ENCODE measurements at regions not wholly inside any gene's neighbourhood (a gene's known extent, or its start where the extent isn't known, plus 50 kb on each side); places are given as distances from the start of the nearest gene placed in this dataset.

GRCh38 chr6:82066991-82067411, 180.5 kb downstream of the IBTK start:
- TF ChIP-seq CTCF (conservative IDR thresholded peaks at IDR 0.05; ENCODE audit: low read depth, low read length), result no peak
- TF ChIP-seq EZH2 (IDR thresholded peaks at IDR 0.05; ENCODE audit: low read length, unreplicated experiment), result no peak
- TF ChIP-seq EZH2phosphoT487 (IDR thresholded peaks at IDR 0.05; ENCODE audit: borderline replicate concordance, low read length), result no peak
